ENCODE measurements at regions not wholly inside any gene's neighbourhood (a gene's known extent, or its start where the extent isn't known, plus 50 kb on each side); places are given as distances from the start of the nearest gene placed in this dataset.
"Not testable (repeated sequence)": the region's sequence is repeated elsewhere in the genome, so short reads cannot be mapped to it uniquely, and the experiment has no call there.

- no peak overlapping the region for H3K27ac ChIP-seq
- H3K4me3 ChIP-seq: no peak overlapping the region
Measured at GRCh38 chr11:90284171-90284570, 61.3 kb upstream of the CHORDC1 start.

- not testable (repeated sequence) for H3K4me3 ChIP-seq, H3K27ac ChIP-seq
Measured at GRCh38 chr11:90282551-90283071, 59.8 kb upstream of the CHORDC1 start.

GRCh38 chr11:90274362-90274761 is 51.5 kb upstream of the CHORDC1 start:
- H3K4me3 ChIP-seq: no peak overlapping the region
- no peak overlapping the region for H3K27ac ChIP-seq

All from skin epidermis (tissue), 12 donors.